GM12878 (cell line): ENCODE measurements at regions not wholly inside any gene's neighbourhood (a gene's known extent, or its start where the extent isn't known, plus 50 kb on each side); places are given as distances from the start of the nearest gene placed in this dataset.

ENCODE experiments used
- BHLHE40 ChIP-seq, 2 experiments: fragments of 450-650 bp in 1 of 2; IDR thresholded peaks; 2 replicates each; pipeline ENCODE4 v1.6.1; 2011 to 2017; ENCODE audit warnings: low read depth in 2 of 2, borderline replicate concordance in 1 of 2, improper control_type of control experiment in 1 of 2, low read length in 1 of 2, mild to moderate bottlenecking in 1 of 2
- CREM ChIP-seq: IDR thresholded peaks from 2 replicates; pipeline ENCODE4 v1.6.1; 2014; ENCODE audit warnings: antibody characterized with exemption, low read depth
- CTCF ChIP-seq, 3 experiments: IDR thresholded peaks in 2 of 3; conservative IDR thresholded peaks in 1 of 3; 2 replicates each; pipeline ENCODE4 v1.5.1; 2011; ENCODE audit warnings: low read depth in 3 of 3, low read length in 3 of 3, mild to moderate bottlenecking in 3 of 3, control low read depth in 2 of 3, moderate library complexity in 2 of 3, inconsistent platforms in 1 of 3, mixed read lengths in 1 of 3; ENCODE audit not compliant: control insufficient read depth in 2 of 3, insufficient read depth in 1 of 3; ENCODE audit errors: extremely low read depth in 1 of 3
- GABPA ChIP-seq: IDR thresholded peaks from 2 replicates; pipeline ENCODE4 v1.6.1; 2014; ENCODE audit warnings: antibody characterized with exemption, low read depth, mild to moderate bottlenecking, inconsistent platforms
- MYC ChIP-seq: IDR thresholded peaks from 2 replicates; pipeline ENCODE4 v1.6.1; 2011; ENCODE audit warnings: mild to moderate bottlenecking, low read length, moderate library complexity, inconsistent platforms; ENCODE audit not compliant: insufficient read depth, insufficient replicate concordance, insufficient read length, severe bottlenecking
- RFX5 ChIP-seq: IDR thresholded peaks from 2 replicates; pipeline ENCODE4 v1.6.1; 2011; ENCODE audit warnings: low read depth, low read length, improper control_type of control experiment

GRCh38 chr2:228709788-228710371 is 528.4 kb upstream of the SPHKAP start:
- TF ChIP-seq MYC (no peak), CTCF (IDR thresholded peaks at IDR 0.05 in 2 of 3, conservative IDR thresholded peaks at IDR 0.05 in 1 of 3; ENCODE audit: control insufficient read depth in 2 of 3, extremely low read depth in 1 of 3, insufficient read depth in 1 of 3, low read depth in 3 of 3, low read length in 3 of 3) (no peak), RFX5 (no peak), GABPA (no peak), CREM (no peak), BHLHE40 (IDR thresholded peaks at IDR 0.05; ENCODE audit: borderline replicate concordance in 1 of 2, low read depth in 2 of 2, low read length in 1 of 2) (no peak)
